Kidney glomerular epithelial cell (primary cell): ENCODE measurements at regions not wholly inside any gene's neighbourhood (a gene's known extent, or its start where the extent isn't known, plus 50 kb on each side); places are given as distances from the start of the nearest gene placed in this dataset.
"Not testable (repeated sequence)": the region's sequence is repeated elsewhere in the genome, so short reads cannot be mapped to it uniquely, and the experiment has no call there.

Experiments
- DNase-seq: peaks from one replicate; lab custom pipeline; 2025; lab: John Stamatoyannopoulos, UW

DNA sequence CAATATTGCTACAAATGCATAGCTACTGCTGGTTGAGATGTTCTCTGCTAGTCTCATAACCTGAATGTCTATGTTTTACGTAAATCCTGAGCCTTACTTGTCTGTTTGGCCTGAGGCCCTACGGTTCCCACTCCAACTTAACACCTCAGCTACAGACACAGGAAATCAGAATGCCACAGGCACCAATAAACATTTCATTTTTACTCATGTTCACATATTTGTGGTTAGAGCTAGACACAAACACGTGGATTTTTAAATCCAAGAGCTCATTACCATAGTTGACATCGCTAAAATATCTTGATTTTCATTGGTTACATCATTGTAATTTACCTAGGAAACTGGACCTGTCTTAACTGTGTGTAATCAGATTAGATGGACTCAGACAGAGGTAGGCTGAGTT, 263.8 kb upstream of the CDH19 start:
- no peak for DNase-seq

DNA sequence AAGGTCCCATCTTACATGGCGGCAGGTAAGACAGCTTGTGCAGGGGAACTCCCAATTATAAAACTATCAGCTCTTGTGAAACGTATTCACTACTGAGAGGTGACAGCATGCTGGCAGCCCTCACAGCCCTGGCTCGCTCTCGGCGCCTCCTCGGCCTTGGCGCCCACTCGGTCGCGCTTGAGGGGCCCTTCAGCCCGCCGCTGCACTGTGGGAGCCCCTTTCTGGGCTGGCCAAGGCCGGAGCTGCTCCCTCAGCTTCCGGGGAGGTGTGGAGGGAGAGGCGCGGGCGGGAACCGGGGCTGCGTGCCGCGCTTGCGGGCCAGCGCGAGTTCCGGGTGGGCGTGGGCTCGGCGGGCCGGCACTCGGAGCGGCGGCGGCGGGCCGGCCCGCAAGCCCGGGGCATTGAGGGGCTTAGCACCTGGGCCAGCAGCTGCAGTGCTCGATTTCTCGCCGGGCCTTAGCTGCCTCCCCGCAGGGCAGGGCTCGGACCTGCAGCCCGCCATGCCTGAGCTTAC, 262.6 kb upstream of the CDH19 start:
- DNase-seq: not testable (repeated sequence)

GRCh38 chr18:66838340-66838987, 234.6 kb upstream of the CDH19 start:
- DNase-seq: no peak

- DNase-seq: no peak
These were observed 229.8 kb upstream of the CDH19 start for GRCh38 chr18:66833646-66834045.

DNA sequence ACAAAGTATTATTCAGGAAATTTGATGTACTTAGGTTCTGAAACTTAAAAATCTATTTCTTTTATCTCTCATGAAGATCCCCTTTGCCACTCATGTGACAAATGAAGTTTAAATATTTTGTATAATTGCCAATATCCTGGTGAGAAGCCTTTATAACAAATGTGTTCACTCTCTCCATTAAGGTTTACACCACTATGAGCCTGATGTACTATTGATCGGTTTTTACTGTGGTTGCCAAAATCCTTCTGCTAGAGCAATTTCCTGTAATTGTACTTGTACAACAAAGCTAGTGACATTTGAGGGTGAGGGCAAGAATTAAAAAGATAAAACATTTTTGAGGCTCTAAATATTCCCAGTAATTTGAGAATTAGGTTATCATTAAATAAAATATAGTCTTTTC, 222.3 kb upstream of the CDH19 start:
- no peak for DNase-seq

GRCh38 chr18:66825347-66825746, 221.5 kb upstream of the CDH19 start:
- DNase-seq: no peak

DNA sequence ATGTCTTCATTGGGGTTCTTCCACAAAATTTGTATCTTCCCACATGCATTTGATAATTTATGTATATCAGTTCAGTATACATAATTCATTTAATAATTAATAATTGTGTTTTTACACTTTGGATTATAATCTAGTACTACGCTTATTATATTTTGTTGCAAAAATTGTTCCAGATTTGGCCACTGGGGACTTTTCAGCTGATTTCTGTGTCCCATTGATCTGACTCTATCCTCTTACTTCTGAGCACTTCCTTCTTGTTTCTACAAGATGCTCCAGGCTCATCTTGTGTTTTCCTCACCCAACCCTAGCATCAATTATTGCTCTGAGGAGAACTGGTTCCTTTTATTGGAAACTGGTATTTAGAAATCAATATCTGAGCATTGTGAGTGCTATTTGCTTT, 215.3 kb upstream of the CDH19 start:
- DNase-seq: no peak

DNA sequence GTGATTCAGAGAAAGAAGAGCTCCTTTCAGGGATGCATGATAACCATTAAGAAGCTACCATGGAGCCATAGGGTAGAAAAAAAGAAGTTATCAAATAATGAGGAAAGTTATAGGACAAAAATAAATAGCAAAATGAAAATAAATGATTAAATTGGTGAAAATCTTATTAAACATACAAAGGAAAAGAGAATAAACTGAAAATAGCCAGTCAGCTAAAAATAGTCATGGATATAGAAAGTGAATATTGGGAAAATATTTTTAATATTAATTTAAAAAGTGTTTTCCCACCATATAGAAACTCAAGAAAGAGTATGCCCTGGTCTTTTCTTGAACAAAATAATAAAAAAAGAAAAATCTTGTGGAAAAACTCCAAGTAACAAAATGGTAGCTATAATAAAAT, 209.2 kb upstream of the CDH19 start:
- DNase-seq: no peak

- no peak for DNase-seq
These were observed 191.2 kb upstream of the CDH19 start for GRCh38 chr18:66795051-66795450.

GRCh38 chr18:66792466-66792865, 188.6 kb upstream of the CDH19 start:
- peak; percentile 13 for DNase-seq

- no peak for DNase-seq
These were observed 176.7 kb upstream of the CDH19 start for GRCh38 chr18:66780609-66781008.

DNA sequence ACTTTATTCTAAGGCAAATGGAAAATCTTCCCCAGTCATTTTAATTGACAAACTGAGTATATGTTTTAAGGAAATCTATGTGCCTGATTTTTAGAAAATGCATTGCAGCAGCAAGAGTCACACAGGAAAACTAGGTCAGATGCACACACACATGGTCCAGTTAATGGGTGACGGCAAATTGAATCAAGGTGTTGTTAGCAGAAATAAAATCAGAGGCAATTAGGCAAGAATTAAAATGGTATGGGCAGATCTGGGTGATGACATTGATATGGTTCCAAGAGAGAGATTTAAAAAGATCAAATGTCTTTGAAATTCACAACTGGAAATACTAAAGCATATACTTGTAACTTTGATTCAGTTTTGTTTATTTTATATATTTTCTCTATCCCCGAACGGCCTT, 174.2 kb upstream of the CDH19 start:
- DNase-seq: no peak

DNA sequence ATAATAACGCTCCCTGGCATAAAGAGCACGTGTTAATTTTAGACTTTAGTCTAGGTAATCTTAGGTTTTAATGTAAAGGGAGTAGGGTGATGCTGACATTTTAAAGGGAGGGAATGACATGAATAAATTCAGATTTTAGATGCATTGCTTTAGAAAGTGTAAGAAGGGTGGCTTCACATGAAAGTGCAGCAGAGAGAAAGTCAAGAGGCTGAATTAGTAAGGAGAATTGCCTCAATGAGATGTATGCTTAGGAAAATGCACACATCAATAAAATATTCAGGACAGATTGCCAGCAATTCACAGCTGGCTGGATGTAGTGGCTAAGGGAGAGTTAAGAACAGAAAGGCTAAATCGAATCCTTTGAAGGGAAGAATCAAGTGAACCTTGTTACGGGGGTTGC, 165.5 kb upstream of the CDH19 start:
- no peak for DNase-seq

DNA sequence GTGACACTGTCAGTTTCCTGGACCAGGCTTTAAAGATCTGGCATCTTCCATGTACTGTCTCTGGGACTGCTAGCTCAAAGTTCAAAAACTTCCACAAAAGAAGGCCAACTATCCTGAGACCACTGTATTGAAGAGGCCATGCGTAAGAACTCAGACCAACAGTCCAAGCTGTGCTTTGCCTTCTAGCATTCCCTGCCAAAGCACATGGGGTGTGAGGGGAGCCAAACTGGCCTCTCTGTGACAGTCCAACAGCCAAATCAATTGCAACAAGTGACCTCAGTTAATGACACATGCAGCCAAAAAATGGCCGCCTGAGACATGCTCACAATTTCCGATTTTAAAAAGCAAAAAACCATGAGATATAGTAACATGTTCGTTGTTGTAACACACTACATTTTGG, 160.3 kb upstream of the CDH19 start:
- DNase-seq: no peak

GRCh38 chr18:66761166-66761565, 157.3 kb upstream of the CDH19 start:
- no peak for DNase-seq

GRCh38 chr18:66760559-66760958, 156.7 kb upstream of the CDH19 start:
- DNase-seq: no peak

DNA sequence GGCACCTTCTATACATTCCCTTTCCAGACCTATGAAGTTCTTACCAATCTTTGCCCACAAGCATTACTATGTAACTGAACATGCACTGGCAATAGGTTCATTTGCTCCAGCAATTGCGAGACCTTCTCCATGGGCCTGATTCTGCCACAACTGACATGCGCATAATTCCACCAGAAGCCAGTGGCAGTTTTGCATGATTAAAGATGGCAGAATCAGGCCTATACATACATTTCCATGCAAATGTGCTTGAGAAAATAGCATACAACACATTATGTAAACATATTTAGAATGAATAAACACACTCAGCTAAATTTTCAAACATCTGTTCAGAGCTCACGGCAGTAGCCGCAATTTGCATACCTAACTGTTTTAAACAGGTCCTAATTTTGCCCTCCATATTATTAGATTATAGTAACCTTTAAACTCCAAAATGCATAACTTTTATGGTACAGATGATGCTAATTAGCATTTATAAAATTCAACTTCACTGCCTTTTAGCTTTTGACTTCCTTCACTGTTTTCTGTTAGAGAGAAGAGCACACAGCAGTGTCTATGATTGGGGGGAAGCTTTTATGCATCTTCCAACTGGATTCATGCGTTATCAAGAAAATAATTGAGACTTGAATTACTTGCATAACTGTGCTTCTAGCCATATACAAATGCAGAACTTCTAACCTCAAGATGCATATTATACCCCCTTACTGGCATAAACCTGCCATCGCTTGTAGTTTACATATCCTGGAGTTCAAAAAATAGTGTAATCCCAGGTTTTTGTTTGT, 155.3 kb upstream of the CDH19 start:
- no peak for DNase-seq

DNA sequence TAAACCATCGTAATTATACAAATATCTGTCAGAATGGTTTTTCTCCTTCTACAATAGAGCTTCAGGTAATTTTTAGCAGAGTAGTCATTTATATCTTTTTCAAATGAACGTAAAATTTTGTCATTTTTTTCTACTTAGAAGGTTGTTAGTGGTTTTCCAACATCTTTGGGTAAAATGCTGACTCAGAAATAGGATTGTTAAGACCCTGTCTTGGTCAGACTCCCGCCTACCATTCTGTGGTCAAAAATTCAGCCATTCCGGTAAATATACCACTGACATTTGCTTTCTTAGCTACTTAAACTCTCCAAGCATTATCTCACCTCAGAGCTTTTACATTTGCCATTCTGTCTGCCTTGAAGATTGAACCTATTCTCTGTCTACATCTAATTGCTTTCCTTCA, 154.1 kb upstream of the CDH19 start:
- no peak for DNase-seq

DNA sequence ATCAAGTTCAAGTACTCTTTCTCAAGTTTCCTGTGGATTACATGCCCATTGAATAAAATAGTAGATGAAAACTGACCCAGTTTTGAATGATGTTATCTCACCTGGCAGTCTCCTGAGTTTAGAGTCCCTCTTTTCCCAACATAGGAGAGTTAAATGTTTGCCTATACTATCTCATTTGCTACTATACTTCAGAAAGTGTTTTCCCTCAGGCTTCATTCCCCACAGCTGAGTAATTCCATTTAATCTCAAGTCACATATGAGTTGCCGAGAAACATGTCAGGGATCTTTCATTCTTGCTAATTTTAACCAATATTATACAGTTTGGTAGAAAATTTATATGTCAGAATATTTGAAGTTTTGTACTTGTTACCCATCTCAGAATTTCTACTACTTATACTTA, 150.4 kb upstream of the CDH19 start:
- DNase-seq: no peak

DNA sequence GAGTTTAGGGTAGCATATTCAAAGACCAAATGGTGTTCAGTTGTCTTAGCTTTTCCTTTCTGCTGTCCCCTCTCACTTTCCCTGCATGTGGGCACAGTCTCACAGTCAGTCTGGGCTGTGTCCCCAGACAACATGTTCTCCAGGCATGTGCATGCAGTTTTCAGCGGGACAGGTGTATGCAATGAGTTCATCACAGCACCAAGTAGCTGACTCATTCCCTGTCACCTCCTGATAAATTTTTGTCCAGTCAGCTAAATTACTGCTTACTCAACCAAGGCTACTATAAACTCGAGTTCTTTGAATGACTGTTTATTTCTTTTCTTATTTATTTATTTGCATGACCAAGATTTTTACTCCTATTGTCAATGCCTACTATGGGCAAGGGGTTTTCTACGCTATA, 148.8 kb upstream of the CDH19 start:
- DNase-seq: no peak

- no peak for DNase-seq
These were observed 145.7 kb upstream of the CDH19 start for GRCh38 chr18:66749481-66750035.

- DNase-seq: no peak
These were observed 145.1 kb upstream of the CDH19 start for GRCh38 chr18:66749030-66749429.

- DNase-seq: no peak
These were observed 138.9 kb upstream of the CDH19 start for GRCh38 chr18:66742832-66743231.
